Left cardiac atrium (tissue), 4 donors: ENCODE measurements at regions not wholly inside any gene's neighbourhood (a gene's known extent, or its start where the extent isn't known, plus 50 kb on each side); places are given as distances from the start of the nearest gene placed in this dataset.
"Not testable (repeated sequence)": the region's sequence is repeated elsewhere in the genome, so short reads cannot be mapped to it uniquely, and the experiment has no call there.

ENCODE experiments used
- ATAC-seq, 2 donors: fragments of 200-7000 bp; cut with Tn5 transposase; one replicate each; pipeline ENCODE4 v1.9.1; 2020; ENCODE audit warnings: mild to moderate bottlenecking in 2 of 2, moderate library complexity in 2 of 2
- DNase-seq: peaks from one replicate; pipeline ENCODE4 v3.0.0-alpha.2; 2020
- intact Hi-C, 2 donors: fragments of 100-400 bp; cut with DNase I; formaldehyde crosslinking; loops; one replicate each; pipeline versions ENCODE4 v1.14.1 to v1.15.1; 2022 to 2023
- donor health status: DM: no; HTN: yes; CAD: no.
- donor health status: DM: no; HTN: yes; CAD: no; lungs with severe emphysema.
- donor health status: DM: yes; HTN: yes; CAD: no.
- donor health status: Dilated cardiomyopathy.

DNA sequence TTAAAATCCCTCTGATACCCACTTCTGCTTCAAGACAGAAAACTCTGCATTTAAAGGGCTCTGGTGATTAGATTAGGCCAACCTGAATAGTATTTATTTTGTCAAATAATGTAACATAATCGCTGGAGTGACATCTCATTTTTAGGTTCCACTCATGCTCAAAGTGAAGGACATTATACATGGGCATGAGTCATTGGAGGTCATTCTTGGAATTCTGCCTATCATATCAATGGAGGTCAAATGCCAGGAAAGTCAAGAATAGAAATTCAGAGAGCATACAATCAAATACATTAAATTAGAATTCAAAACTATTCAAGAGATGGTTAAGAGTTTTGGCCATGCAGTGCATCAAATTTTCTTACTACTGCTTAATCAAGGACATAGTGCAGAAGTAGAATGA lies 50.8 kb upstream of the PRSS1 start:
- intact Hi-C loops: no loop called here
- ATAC-seq (no peak), DNase-seq (no peak)

DNA sequence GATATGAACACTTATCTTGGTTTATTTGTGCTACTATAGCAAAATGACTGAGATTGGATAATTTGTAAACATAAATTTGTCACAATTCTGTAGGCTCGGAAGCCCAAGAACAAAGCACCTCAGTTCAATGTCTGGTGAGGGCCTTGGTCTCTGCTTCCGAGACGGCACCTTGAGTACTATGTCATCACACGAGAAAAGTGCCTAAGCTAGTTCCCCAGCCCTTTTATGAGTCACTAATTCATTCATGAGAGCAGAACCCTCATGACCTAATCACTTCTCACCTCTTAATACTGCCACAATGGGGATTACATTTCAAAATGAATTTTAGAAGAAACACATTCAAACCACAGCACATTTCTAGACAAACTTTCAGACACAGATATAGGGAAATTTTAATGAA lies 52.0 kb upstream of the PRSS1 start:
- DNase-seq: no peak
- intact Hi-C loops: no loop called here
- ATAC-seq: no peak

DNA sequence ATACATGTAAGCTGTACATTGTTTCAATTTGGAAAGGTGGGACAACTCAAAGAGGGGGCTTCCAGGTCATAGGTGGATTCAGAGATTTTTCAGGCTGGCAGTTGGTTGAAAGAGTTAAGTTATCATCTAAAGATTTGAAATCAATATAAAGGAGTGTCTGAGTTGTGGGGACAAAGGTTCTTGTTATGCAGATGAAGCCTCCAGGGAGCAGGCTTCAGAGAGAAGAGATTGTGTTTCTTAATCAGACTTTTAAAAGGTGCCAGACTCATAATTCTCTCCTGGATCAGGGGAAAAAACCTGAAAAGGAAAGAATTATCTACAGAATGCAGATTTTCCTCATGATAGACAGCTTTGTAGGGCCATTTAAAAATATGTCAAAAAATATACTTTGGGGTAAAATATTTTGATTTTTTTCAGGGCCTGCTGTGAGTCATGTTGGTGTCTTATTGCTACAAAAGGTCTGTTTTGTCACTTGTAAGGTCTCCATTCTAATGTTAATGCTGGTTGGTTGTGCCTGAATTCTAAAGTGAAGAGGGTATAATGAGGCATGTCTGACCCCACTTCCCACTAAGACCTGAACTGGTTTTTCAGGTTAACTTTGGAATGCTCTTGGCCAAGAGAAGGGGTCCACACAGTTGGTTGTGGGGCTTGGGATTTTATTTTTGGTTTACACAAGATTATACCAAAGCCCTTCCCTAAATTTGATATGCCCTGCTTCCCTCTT lies 52.7 kb upstream of the PRSS1 start:
- DNase-seq: no peak
- ATAC-seq: no peak
- intact Hi-C loops: no loop called here

DNA sequence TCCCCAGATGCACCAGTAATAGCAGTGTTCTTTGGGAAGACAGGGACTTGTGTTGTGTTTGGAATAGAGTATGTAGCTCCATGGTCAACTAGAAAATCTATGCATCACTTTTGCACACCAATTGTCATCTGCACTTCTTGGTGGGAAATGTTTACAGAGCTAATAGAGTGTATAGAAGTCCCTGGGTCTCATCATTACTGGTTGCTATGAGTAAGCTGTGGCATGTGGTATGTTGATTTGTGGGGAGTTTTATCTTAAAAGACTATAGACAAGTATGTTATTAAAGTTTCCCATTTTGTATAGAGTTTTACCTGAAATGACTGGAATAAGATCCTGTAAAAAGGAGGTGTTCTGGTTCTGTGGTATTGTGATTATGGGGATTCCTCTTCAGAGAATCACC lies 55.4 kb upstream of the PRSS1 start:
- ATAC-seq: no peak
- no peak for DNase-seq
- intact Hi-C loops: no loop called here

DNA sequence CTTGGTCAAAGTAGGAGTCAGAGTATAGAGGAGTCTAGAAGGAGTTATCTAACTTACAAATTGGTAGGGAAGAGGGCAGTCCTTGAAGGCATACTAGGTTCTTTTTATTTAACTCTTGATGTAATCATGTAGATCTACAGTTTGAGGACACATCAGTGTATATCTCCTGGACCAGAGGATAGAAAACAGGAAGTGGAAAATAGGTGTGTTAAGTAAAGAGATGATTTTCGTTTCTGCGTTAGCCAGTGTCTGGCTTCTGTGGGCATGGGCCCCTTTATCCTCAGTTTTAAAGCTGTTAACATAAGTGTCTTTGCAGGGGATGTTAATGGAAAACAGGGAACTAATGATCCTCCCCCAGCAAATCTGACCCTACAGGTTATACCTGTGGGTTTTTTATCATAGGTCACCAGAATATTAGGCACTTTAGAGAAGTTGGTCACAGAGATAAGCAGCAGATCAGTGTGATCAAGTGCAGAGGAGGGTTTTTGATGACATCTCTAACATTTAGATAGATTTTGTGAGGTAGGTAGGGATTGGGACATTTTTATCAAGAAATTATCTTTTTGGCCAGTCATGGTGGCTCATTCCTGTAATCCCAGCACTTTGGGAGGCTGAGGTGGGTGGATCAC lies 58.6 kb upstream of the PRSS1 start:
- no peak for ATAC-seq
- intact Hi-C loops: no loop called here
- DNase-seq: no peak

DNA sequence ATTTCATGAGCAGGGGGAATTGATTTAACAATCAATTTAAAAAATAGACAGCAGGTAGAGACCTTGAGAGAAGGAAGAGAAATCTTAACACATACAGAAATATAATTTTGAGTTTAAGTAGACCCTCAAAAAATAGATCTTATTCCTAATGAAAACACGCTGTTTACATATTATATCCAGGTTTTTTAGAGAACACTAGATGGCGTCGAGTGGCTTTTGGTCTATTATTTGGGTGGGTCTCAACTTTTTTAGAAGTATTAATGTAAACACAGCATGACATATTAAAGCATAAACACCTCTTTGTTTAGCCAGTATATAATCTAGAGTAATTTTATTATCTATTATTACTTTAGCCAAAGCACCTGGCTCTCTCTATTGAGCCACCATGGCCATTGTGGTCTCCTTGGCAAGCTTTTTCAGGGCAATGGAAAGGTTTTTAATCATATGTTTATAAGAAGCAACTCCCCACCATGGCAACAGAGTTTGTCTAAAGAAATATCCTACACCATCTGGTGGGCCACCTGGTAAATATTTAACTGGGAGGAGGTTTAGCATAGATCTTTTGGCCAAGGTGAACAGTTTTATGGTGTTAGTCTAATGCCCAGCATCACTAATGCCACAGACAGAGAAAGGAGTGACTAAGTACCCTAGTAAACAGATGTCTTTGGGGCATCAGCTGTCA lies 59.7 kb upstream of the PRSS1 start:
- no peak for ATAC-seq
- intact Hi-C loops: no loop called here
- DNase-seq: no peak

DNA sequence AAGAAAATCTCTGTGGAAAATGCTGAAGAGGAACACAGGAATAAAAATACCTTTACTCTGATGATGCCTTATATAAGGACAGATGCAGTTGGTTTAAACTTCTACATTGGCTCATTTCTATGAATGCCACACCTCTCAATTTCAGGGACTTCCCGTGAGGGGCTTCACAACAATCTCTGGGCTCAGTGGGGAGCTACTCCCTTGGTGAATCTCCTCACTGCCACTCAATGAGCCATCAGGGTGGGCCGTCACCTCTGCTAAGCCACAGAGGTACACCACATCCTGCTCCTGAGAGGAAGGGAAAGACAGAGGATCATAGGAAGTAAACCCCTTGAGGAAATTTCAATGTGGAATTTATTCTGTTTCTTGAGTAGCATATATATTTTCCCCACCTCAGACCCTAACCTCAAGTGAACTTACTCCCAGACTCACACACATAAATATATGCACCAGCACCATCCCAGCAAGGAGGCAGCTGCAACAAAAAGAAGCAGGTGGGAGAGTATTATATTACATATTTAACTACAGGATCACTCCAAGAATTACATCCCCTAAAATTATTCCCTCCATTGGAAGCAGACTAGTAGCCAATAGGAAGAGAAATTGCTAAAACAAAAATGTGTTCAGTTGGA lies 63.3 kb upstream of the PRSS1 start:
- no peak for ATAC-seq

DNA sequence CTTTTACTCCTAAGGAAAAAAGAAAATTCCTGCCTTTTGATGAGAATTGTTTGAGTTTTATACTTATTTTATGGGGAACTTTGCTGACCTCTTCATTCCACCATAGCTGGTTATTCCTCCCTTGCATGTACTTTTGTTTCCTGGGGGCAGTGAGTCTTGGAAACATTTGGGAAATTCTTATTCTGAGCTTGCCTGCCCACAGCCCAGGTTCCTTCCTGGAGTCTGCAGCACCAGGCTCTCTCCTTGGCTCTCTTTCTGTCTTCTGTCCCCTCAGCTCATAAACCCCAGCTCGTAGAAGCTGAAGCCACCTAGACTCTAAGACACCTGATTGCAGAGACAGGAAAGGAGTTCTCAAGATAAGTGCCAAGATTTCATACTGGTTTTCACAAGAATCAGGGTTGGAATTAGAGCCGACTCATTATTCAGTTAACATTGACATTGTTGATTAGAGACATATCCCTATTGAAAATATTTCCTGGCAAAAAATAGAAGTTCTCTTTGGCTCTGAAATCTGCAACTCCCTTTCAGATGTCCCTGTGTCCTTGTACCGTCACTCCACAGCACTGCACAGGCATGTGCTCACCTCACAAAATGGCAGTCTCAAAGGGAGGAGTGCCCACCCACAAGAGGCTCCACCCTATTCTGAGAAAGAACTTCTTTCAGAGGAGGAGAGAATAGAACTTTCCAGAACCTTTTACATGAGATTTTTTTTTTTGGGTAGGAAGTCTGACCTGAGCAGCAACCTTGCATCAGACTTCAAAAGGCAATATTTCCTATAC lies 67.8 kb upstream of the PRSS1 start:
- DNase-seq (no peak), ATAC-seq (no peak)
- intact Hi-C loops: no loop called here

More for the DNA sequence above, 63.3 kb upstream of the PRSS1 start:
- intact Hi-C loops: no loop called here
- no peak for DNase-seq

DNA sequence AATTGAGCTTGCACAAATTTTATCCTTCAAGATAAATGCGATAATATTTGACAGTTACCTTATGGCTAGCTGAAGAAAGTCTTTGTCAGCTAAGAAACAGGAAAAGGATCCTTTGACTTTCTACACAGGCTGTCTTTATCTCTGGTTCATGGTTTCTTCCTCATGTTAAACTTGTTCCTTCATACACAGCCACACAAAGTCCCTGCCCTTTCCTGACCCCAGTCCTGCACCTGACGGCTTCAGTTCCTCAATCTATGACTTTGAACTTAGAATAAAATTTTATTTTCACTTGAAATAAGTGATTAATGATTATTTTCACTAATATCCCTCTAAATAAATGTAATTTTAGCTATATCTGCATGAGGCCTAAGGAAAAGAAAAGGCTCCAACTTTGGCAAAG lies 77.8 kb upstream of the PRSS1 start:
- ATAC-seq: no peak
- intact Hi-C loops: no loop called here
- DNase-seq: no peak

DNA sequence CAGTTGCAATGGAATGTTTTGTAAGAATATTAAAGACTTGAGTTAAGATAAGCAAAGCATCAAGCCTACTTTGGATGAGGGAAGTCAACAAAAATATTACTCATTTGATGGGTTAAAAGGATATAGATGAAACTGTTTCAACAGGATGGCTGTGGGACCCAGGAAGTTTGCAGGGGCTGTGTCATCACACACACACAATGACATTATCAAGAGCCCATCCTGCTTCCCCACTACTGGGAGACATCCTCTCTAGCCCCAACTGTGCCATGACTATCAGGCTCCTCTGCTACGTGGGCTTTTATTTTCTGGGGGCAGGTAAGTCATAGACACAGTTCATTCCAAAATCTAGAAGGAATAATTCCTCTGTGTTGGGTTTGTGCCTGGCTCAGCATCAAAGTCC lies 78.8 kb upstream of the PRSS1 start:
- intact Hi-C loops: no loop called here
- no peak for ATAC-seq
- DNase-seq: no peak

DNA sequence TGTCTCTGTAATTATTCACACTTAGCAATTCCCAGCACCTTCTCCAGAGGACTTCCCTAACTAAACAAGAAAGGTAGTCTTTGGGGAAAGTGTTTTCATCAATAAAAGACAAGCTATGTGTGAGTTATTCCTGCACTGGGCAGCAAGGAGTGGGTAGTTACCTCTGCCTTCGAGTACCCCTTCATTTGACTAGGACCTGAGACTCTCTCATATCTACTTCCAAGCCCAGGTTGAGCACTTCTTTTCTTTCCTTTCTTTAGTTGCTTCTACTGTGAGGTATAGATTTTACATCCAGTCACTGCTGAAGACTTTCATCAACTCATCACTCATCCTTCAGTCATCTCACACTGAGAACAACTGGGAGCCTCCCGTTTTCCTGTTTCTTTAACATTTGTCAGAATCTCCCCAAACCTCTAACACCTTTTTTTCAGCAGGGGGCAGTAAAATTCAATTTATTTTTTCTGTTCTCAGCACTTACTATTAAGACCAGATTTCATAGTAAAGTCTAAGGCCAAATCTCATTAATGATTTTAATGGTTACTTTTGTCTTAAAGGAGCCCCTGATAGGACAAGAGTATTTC lies 80.1 kb upstream of the PRSS1 start:
- DNase-seq: no peak
- intact Hi-C loops: no loop called here
- no peak for ATAC-seq

DNA sequence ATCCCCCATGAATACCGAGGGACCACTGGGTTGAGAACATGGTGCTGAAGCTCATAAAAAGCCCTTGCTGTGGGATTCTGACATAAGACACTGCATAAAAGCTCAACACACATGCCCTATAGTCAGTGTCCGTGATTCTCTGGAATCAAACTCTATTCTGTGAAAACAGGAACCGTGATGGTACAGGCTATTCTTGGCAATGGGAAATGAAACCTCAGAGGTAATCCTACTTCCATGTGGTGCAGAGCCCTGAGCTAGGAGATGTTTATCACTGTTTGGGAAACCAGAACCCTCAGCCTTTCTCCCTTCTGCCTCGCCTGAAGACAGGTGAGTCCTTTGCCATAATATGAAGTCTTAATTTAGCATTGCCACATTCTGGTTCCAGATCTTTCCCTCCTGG lies 80.8 kb upstream of the PRSS1 start:
- ATAC-seq (no peak), DNase-seq (no peak)
- intact Hi-C loops: no loop called here

DNA sequence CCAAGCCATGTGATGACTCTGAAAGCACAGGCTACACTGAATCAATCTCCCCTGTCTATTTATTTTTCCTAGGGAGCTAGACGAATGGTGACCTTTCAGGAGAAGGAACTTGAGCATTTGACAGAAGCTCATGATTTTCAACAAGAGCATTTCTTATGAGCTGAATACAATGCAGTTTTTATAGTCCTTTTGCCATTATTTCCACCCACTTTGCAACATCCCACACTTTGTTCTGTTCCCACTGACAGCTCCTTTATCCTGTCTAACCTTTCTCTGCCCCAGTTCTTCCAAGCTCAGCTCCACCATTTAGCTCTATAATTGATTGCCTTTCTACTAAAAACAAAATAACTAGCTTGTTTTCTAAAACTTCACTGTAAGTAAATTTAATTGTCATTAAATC lies 91.9 kb upstream of the PRSS1 start:
- intact Hi-C loops: no loop called here
- ATAC-seq (no peak), DNase-seq (no peak)

DNA sequence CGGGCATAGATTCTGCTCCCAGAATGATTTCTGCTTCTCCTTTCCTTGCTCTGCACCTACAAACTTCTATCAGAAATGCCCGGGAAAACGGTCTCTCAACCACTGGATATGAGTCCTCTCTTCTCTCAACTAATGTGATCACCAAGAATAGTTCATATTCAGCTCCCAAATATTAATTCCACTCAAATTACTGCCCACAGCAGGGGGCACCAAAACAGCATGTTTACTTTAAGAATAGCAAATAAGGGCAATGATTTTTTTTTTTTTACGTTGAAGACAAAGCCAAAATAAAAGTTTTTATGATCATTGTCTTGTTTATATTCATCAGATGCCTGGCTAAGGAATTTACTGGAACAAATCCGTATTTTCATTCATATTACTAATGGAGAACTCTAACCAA lies 94.9 kb upstream of the PRSS1 start:
- no peak for DNase-seq
- intact Hi-C loops: no loop called here
- no peak for ATAC-seq

DNA sequence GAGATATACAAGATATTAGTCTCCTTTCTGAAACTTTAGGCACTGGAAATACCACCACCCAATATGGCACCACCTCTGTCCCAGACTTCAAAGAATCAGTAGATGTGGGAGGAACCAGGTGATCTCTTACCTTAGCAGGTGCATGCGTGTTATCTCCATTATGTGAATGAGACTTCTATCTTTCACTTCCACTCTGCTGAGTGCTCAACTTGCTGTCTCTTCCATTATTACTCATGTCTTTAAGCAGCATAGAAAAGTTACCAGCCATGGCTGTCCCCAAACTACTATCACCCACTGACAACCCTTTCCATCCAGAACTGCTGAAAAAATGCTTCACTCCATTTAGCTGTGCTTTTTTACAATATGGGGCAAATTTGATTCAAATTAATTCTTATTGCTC lies 101.5 kb upstream of the PRSS1 start:
- intact Hi-C loops: no loop called here
- DNase-seq (no peak), ATAC-seq (no peak)

DNA sequence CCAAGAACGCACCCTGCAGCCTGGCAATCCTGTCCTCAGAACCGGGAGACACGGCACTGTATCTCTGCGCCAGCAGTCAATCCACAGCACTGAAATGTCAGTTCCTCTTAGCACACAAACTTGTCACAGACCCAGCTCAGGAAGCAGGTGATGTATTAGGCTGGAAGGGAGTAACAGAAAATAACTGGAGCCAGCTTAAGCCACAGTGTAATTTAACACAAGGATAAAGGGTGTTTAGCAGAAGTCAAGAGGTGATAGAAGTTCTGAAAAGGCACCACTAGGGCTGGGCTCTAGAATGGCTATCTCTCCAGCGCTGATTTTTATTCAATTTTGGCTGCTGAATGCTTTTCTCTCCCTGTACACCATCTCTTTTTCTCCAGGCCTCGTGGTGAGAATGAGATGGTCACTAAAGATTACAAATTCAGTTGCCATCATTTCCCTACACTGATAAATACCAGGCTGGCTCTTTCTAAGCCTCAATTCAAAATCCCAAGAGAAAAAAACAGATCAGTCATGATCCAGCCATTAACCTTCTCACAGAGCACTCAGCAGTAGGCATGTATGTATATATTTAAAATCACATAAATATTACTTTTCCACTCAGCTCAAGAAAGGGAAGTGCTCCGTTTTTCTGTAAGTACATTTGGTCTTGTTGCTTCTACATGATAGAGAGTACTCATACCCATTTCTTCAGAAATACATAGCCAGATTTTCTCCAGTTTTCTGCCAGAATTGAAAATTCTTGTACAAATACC lies 102.7 kb upstream of the PRSS1 start:
- ATAC-seq (no peak), DNase-seq (no peak)
- intact Hi-C loops: no loop called here

DNA sequence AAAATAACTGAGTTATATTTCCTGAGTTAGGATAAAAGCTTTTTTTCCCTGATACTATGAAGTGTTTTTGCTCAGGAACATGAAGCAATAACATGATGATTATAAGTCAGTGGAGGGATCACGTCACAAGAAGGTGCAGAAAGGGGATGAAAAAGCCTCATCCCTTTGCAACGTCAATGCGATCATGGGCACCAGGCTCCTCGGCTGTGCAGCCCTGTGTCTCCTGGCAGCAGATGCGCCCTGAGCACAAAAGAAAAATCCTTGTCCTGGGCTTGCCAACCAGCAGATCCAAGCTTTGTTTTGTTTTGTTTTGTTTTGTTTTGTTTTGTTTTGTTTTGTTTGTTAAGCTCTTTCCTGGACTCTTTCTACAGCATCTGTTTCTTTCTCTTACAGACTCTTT lies 103.5 kb upstream of the PRSS1 start:
- ATAC-seq: no peak
- intact Hi-C loops: no loop called here
- DNase-seq: no peak

DNA sequence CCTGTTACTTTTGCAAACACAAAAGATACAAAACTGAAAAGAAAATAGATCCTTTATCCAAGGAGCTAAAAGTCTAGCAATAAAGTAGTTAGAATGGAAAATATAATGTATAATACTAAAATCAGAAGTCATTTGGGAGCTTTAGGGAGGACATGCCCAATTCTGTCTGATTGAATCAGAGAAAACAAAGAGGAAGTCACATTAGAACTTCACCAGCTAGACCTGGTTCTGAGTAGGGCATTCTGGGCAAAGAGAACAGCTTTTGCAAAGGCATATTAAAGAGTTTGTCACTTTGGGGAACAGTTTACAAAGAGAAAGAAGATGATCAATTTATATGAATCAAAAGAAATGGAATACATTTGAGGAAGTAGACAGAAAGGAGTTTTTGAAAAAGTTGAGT lies 107.0 kb upstream of the PRSS1 start:
- DNase-seq (no peak), ATAC-seq (no peak)
- intact Hi-C loops: no loop called here

DNA sequence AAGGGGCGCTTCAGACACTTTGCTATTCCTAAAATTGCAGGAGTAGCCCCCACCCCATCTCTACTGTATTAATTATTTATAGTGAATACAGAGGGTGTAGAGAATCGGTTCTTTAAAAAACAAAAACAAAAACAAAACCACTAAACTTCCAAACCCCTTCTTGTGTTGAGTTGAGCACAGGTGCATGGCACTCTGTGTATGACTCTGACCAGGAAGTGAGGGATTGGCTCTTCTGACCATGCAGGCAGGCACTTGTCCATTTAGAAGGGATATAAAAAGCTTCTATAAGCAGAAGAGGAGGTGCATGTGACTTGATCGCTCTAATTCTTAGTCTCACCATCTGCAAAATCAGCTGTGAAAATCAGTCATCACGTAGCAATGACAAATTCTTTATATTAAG lies 108.0 kb upstream of the PRSS1 start:
- ATAC-seq, DNase-seq, intact Hi-C loops: not testable (repeated sequence)
